GM23248 (cell line): ENCODE measurements at regions not wholly inside any gene's neighbourhood (a gene's known extent, or its start where the extent isn't known, plus 50 kb on each side); places are given as distances from the start of the nearest gene placed in this dataset.

Experiments
- DNase-seq: peaks from one replicate; pipeline ENCODE4 v3.0.0-alpha.2; 2015
- H2AFZ ChIP-seq: fragments of 200-600 bp; sonication (generic); 2 replicates; pipeline ENCODE4 v1.6.1; 2016; ENCODE audit warnings: antibody characterized with exemption
- H3F3A ChIP-seq: fragments of 200-600 bp; sonication (generic); 2 replicates; pipeline ENCODE4 v1.6.1; 2016; ENCODE audit warnings: mild to moderate bottlenecking, antibody characterized with exemption, mixed run types; ENCODE audit not compliant: insufficient read depth
- H3K27ac ChIP-seq: fragments of 200-600 bp; sonication (generic); 2 replicates; pipeline ENCODE4 v1.5.1; 2016; ENCODE audit warnings: mild to moderate bottlenecking
- H3K27me3 ChIP-seq: fragments of 200-600 bp; sonication (generic); replicated peaks from 2 replicates; pipeline ENCODE4 v1.6.1; 2016; ENCODE audit warnings: mild to moderate bottlenecking; ENCODE audit not compliant: insufficient read depth
- H3K36me3 ChIP-seq: fragments of 200-600 bp; sonication (generic); 2 replicates; pipeline ENCODE4 v1.6.1; 2016; ENCODE audit warnings: low read depth, mild to moderate bottlenecking
- H3K4me1 ChIP-seq: fragments of 200-600 bp; sonication (generic); 2 replicates; pipeline ENCODE4 v1.6.1; 2016; ENCODE audit warnings: mild to moderate bottlenecking; ENCODE audit not compliant: insufficient read depth
- H3K4me2 ChIP-seq: fragments of 200-600 bp; sonication (generic); one replicate; pipeline ENCODE4 v1.6.1; 2016; ENCODE audit warnings: mild to moderate bottlenecking; ENCODE audit not compliant: unreplicated experiment
- H3K4me3 ChIP-seq: fragments of 200-600 bp; sonication (generic); 2 replicates; pipeline ENCODE4 v1.5.1; 2016; ENCODE audit warnings: mild to moderate bottlenecking
- H3K79me2 ChIP-seq: fragments of 200-600 bp; sonication (generic); 2 replicates; pipeline ENCODE4 v1.6.1; 2016; ENCODE audit warnings: mild to moderate bottlenecking; ENCODE audit not compliant: insufficient read depth
- H3K9ac ChIP-seq: fragments of 200-600 bp; sonication (generic); 2 replicates; pipeline ENCODE4 v1.6.1; 2016; ENCODE audit warnings: mild to moderate bottlenecking
- H3K9me2 ChIP-seq: fragments of 200-600 bp; sonication (generic); 2 replicates; pipeline ENCODE4 v1.6.1; 2016; ENCODE audit warnings: mixed run types, mild to moderate bottlenecking, moderate library complexity; ENCODE audit not compliant: insufficient read depth
- H3K9me3 ChIP-seq: fragments of 200-600 bp; sonication (generic); one replicate; pipeline ENCODE4 v1.6.1; 2017; ENCODE audit warnings: low read depth
- H4K20me1 ChIP-seq: fragments of 200-600 bp; sonication (generic); 2 replicates; pipeline ENCODE4 v1.6.0; 2016; ENCODE audit not compliant: insufficient read depth
- EZH2 ChIP-seq: fragments of 200-600 bp; sonication (generic); IDR thresholded peaks from 2 replicates; pipeline ENCODE4 v1.6.1; 2018; ENCODE audit warnings: antibody characterized with exemption, mild to moderate bottlenecking; ENCODE audit not compliant: insufficient read depth, poor library complexity, severe bottlenecking
- EZH2phosphoT487 ChIP-seq: fragments of 200-600 bp; sonication (generic); IDR thresholded peaks from 2 replicates; pipeline ENCODE4 v1.6.1; 2018; ENCODE audit warnings: antibody characterized with exemption, moderate library complexity, mild to moderate bottlenecking, low read depth; ENCODE audit not compliant: insufficient read depth
- WGBS, 2 experiments: methylation state at CpG; one replicate each; pipeline ENCODE4 v1.1.6; 2015 to 2017; ENCODE audit warnings: low lambda C conversion rate in 2 of 2, low coverage in 1 of 2; ENCODE audit errors: missing lambda C conversion rate in 2 of 2; 5-methylcytosine and 5-hydroxymethylcytosine counted together
- in situ Hi-C: fragments of 300-500 bp; cut with MboI; formaldehyde crosslinking; loops from 2 replicates; pipeline ENCODE4 v1.15.0; 2020

DNA sequence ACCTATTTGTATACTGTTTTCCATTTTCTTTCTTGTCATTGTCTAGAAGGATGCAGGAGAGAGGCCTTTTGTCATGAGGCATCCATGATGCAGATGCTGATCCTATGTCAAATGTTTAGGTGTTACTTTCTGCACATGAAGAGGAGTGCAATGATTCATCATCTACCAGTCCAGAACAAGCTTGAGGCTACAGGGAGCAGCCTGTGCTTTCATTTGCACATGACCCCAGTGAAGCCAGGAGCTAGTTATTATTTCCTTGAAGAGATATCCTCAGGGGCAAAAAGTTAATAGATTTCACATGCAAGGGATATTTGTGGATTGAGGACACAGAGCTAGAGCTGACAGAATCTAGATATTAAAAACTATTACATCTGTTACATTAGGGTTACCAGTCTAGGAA, 204.4 kb upstream of the TGFBR2 start:
- no peaks in the 10 kb centered on the region for H3F3A ChIP-seq
- H3K79me2 ChIP-seq: no peaks in the 10 kb centered on the region
- DNase-seq: peak; percentile 51
- no peaks in the 10 kb centered on the region for H3K36me3 ChIP-seq
- H3K4me2 ChIP-seq: no peak overlapping the region
- H3K4me1 ChIP-seq: 0 out of 2 replicates have a peak, but pooled peaks cover 3% of the 10 kb centered on the region
- H3K27ac ChIP-seq: no peak overlapping the region
- no peak overlapping the region for H3K9ac ChIP-seq
- 0 out of 2 replicates have a peak overlapping the region, but pooled peaks have one; percentile 7 for H2AFZ ChIP-seq
- no peak for TF ChIP-seq EZH2phosphoT487
- no peak for TF ChIP-seq EZH2
- H3K9me2 ChIP-seq: no peaks in the 10 kb centered on the region
- no peaks in the 10 kb centered on the region for H3K9me3 ChIP-seq
- in situ Hi-C loops: no loop called here
- H3K27me3 ChIP-seq: no peaks in the 10 kb centered on the region
- H4K20me1 ChIP-seq: no peaks in the 10 kb centered on the region
- no peak overlapping the region for H3K4me3 ChIP-seq

GRCh38 chr3:30407651-30408050, 198.8 kb upstream of the TGFBR2 start:
- H3K27ac ChIP-seq: no peak overlapping the region
- no peaks in the 10 kb centered on the region for H3K27me3 ChIP-seq
- DNase-seq: no peak
- no peaks in the 10 kb centered on the region for H3K4me1 ChIP-seq
- H3K4me2 ChIP-seq: no peak overlapping the region
- H4K20me1 ChIP-seq: no peaks in the 10 kb centered on the region
- no peak for TF ChIP-seq EZH2phosphoT487
- TF ChIP-seq EZH2: no peak
- H3K79me2 ChIP-seq: no peaks in the 10 kb centered on the region
- no peaks in the 10 kb centered on the region for H3K36me3 ChIP-seq
- H2AFZ ChIP-seq: no peak overlapping the region
- H3K9me2 ChIP-seq: no peaks in the 10 kb centered on the region
- in situ Hi-C loops: no loop called here
- 98% methylated on average over 2 of the region's 2 CpGs for WGBS, 2 experiments
- no peaks in the 10 kb centered on the region for H3K9me3 ChIP-seq
- H3K4me3 ChIP-seq: no peak overlapping the region
- H3K9ac ChIP-seq: no peak overlapping the region
- no peaks in the 10 kb centered on the region for H3F3A ChIP-seq

DNA sequence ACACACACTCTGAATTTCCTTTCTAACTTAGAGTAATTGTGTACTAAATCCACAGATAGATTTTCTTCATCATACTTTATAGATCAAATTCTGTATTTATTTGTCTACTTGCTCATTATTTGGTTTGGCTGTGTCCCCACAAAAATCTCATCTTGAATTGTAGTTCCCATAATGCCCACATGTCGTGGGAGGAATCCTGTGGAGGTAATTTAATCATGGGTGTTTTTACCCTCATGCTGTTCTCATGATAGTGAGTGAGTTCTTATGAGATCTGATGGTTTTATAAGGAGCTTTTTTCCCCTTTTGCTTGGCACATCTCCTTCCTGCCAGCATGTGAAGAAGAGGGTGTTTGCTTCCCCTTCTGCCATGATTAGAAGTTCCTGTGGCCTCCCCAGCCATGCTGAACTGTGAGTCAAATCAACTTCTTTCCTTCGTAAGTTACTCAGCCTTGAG, 198.3 kb upstream of the TGFBR2 start:
- H3K27ac ChIP-seq: no peak overlapping the region
- H3F3A ChIP-seq: no peaks in the 10 kb centered on the region
- TF ChIP-seq EZH2phosphoT487: no peak
- no peak for TF ChIP-seq EZH2
- no peaks in the 10 kb centered on the region for H3K9me3 ChIP-seq
- WGBS, 2 experiments: 82 to 89% methylated on average over 2 of the region's 2 CpGs
- H3K27me3 ChIP-seq: no peaks in the 10 kb centered on the region
- no peak for DNase-seq
- H3K4me1 ChIP-seq: no peaks in the 10 kb centered on the region
- no peak overlapping the region for H3K4me2 ChIP-seq
- no peak overlapping the region for H2AFZ ChIP-seq
- no peaks in the 10 kb centered on the region for H3K36me3 ChIP-seq
- H3K79me2 ChIP-seq: no peaks in the 10 kb centered on the region
- H3K9me2 ChIP-seq: no peaks in the 10 kb centered on the region
- in situ Hi-C loops: no loop called here
- H3K9ac ChIP-seq: no peak overlapping the region
- no peaks in the 10 kb centered on the region for H4K20me1 ChIP-seq
- no peak overlapping the region for H3K4me3 ChIP-seq

- in situ Hi-C loops: no loop called here
- TF ChIP-seq EZH2phosphoT487 (no peak), EZH2 (no peak)
- H3K27me3 ChIP-seq: no peaks in the 10 kb centered on the region
- peak overlapping the region; percentile 3 for H3K4me2 ChIP-seq
- WGBS, 2 experiments: 94 to 100% methylated on average over 1 of the region's 1 CpG
- peak; percentile 50 for DNase-seq
- peaks cover 15% of the 10 kb centered on the region; the same call in 1 of the 2 replicates for H3F3A ChIP-seq
- H2AFZ ChIP-seq: no peak overlapping the region
- H3K4me3 ChIP-seq: no peak overlapping the region
- no peak overlapping the region for H3K9ac ChIP-seq
- H4K20me1 ChIP-seq: no peaks in the 10 kb centered on the region
- H3K36me3 ChIP-seq: no peaks in the 10 kb centered on the region
- no peaks in the 10 kb centered on the region for H3K79me2 ChIP-seq
- peaks cover 3% of the 10 kb centered on the region; the same call in 1 of the 2 replicates for H3K9me2 ChIP-seq
- no peak overlapping the region for H3K27ac ChIP-seq
- H3K9me3 ChIP-seq: no peaks in the 10 kb centered on the region
- H3K4me1 ChIP-seq: peaks cover 29% of the 10 kb centered on the region
Observed at GRCh38 chr3:30418443-30418842, 188.0 kb upstream of the TGFBR2 start.

GRCh38 chr3:30421266-30421665, 185.1 kb upstream of the TGFBR2 start:
- DNase-seq: peak; percentile 79

More at GRCh38 chr3:30421266-30421665, 185.1 kb upstream of the TGFBR2 start:
- Histone ChIP-seq H3K4me2 (peak overlapping the region; percentile 42), H3K79me2 (no peaks in the 10 kb centered on the region), H3F3A (peaks cover 25% of the 10 kb centered on the region; the same call in 1 of the 2 replicates), H4K20me1 (no peaks in the 10 kb centered on the region), H3K27ac (peak overlapping the region; percentile 16), H3K36me3 (no peaks in the 10 kb centered on the region), H3K27me3 (no peaks in the 10 kb centered on the region), H2AFZ (no peak overlapping the region), H3K4me1 (peaks cover 37% of the 10 kb centered on the region), H3K4me3 (no peak overlapping the region), H3K9me2 (peaks cover 3% of the 10 kb centered on the region; the same call in 1 of the 2 replicates), H3K9me3 (no peaks in the 10 kb centered on the region), H3K9ac (no peak overlapping the region)
- in situ Hi-C loops: no loop called here
- no peak for TF ChIP-seq EZH2phosphoT487
- no peak for TF ChIP-seq EZH2
- 46 to 50% methylated on average over 2 of the region's 2 CpGs for WGBS, 2 experiments
